CD4-positive, alpha-beta T cell treated with Interferon gamma for 1 hour (primary cell): ENCODE measurements at regions not wholly inside any gene's neighbourhood (a gene's known extent, or its start where the extent isn't known, plus 50 kb on each side); places are given as distances from the start of the nearest gene placed in this dataset.

ENCODE experiments used
- DNase-seq: peaks from one replicate; pipeline ENCODE4 v3.0.0-alpha.2; 2020

- no peak for DNase-seq
Measured at GRCh38 chr11:45518141-45518832, 147.1 kb downstream of the CHST1 start.

GRCh38 chr11:45517171-45517770 lies 148.2 kb downstream of the CHST1 start:
- DNase-seq = no peak

GRCh38 chr11:45513821-45514340 lies 151.5 kb downstream of the CHST1 start:
- no peak for DNase-seq

GRCh38 chr11:45512471-45513148 lies 152.8 kb downstream of the CHST1 start:
- no peak for DNase-seq

- DNase-seq = no peak
Measured at GRCh38 chr11:45511566-45511965, 153.9 kb downstream of the CHST1 start.

GRCh38 chr11:45507916-45508315 lies 157.5 kb downstream of the CHST1 start:
- no peak for DNase-seq

- no peak for DNase-seq
Measured at GRCh38 chr11:45503311-45503710, 162.1 kb downstream of the CHST1 start.

GRCh38 chr11:45502226-45502545 lies 163.2 kb downstream of the CHST1 start:
- DNase-seq = no peak

- DNase-seq = no peak
Measured at GRCh38 chr11:45501392-45502225, 163.8 kb downstream of the CHST1 start.

GRCh38 chr11:45500451-45500850 lies 165.0 kb downstream of the CHST1 start:
- no peak for DNase-seq

- no peak for DNase-seq
Measured at GRCh38 chr11:45494738-45495137, 170.7 kb downstream of the CHST1 start.

- DNase-seq = no peak
Measured at GRCh38 chr11:45489281-45489905, 176.0 kb downstream of the CHST1 start.

GRCh38 chr11:45486461-45486860 lies 179.0 kb downstream of the CHST1 start:
- no peak for DNase-seq

- no peak for DNase-seq
Measured at GRCh38 chr11:45485070-45485707, 180.2 kb downstream of the CHST1 start.

GRCh38 chr11:45484326-45484883 lies 181.0 kb downstream of the CHST1 start:
- no peak for DNase-seq

GRCh38 chr11:45483416-45483815 lies 182.0 kb downstream of the CHST1 start:
- DNase-seq = no peak

GRCh38 chr11:45482331-45482730 lies 183.1 kb downstream of the CHST1 start:
- no peak for DNase-seq

GRCh38 chr11:45481026-45481425 lies 184.4 kb downstream of the CHST1 start:
- no peak for DNase-seq

- no peak for DNase-seq
Measured at GRCh38 chr11:45477588-45477987, 187.8 kb downstream of the CHST1 start.

GRCh38 chr11:45476126-45476525 lies 189.3 kb downstream of the CHST1 start:
- DNase-seq = no peak

- no peak for DNase-seq
Measured at GRCh38 chr11:45475173-45475572, 189.0 kb upstream of the SYT13 start.

- no peak for DNase-seq
Measured at GRCh38 chr11:45473341-45473895, 187.3 kb upstream of the SYT13 start.
